MCF 10A (cell line): ENCODE measurements at regions not wholly inside any gene's neighbourhood (a gene's known extent, or its start where the extent isn't known, plus 50 kb on each side); places are given as distances from the start of the nearest gene placed in this dataset.

ENCODE experiments used
- BruUV-seq: library from RNA; stranded (reverse); fragments of 400-500 nt; replicated peaks from 2 replicates; lab custom pipeline; 2021; lab: Mats Ljungman, UMichigan
- CTCF ChIA-PET: fragments of 300-600 bp; sonication (Branson Sonifier 250); formaldehyde crosslinking; extraction: SDS; loops from one replicate; lab custom pipeline; 2021; ENCODE audit warnings: antibody characterized with exemption, inconsistent platforms; lab: Yijun Ruan, JAX
- POLR2A ChIA-PET: fragments of 300-600, 350-650 bp; sonication (Branson Sonifier 250); formaldehyde crosslinking; extraction: SDS; loops from one replicate; lab custom pipeline; 2020; ENCODE audit warnings: antibody characterized with exemption, inconsistent platforms; lab: Yijun Ruan, JAX
- DNase-seq: peaks from one replicate; pipeline ENCODE4 v3.0.0-alpha.2; 2018; ENCODE audit not compliant: unreplicated experiment
- H3K27ac Mint-ChIP-seq: one replicate; pipeline ENCODE4 v1.8.0; 2022; ENCODE audit warnings: mild to moderate bottlenecking, low read depth, mixed read lengths; ENCODE audit not compliant: unreplicated experiment
- H3K27me3 Mint-ChIP-seq: one replicate; pipeline ENCODE4 v1.8.0; 2022; ENCODE audit warnings: mixed read lengths; ENCODE audit not compliant: insufficient read depth, unreplicated experiment
- H3K36me3 Mint-ChIP-seq: one replicate; pipeline ENCODE4 v1.8.0; 2022; ENCODE audit warnings: mild to moderate bottlenecking, moderate library complexity, mixed read lengths; ENCODE audit not compliant: insufficient read depth, unreplicated experiment
- H3K4me1 Mint-ChIP-seq: one replicate; pipeline ENCODE4 v1.8.0; 2022; ENCODE audit warnings: mixed read lengths; ENCODE audit not compliant: insufficient read depth, unreplicated experiment
- H3K4me3 Mint-ChIP-seq: one replicate; pipeline ENCODE4 v1.8.0; 2022; ENCODE audit warnings: mild to moderate bottlenecking, moderate library complexity, mixed read lengths; ENCODE audit not compliant: unreplicated experiment
- H3K9me3 Mint-ChIP-seq: one replicate; pipeline ENCODE4 v1.8.0; 2022; ENCODE audit warnings: mixed read lengths; ENCODE audit not compliant: unreplicated experiment
- CTCF ChIP-seq: fragments of 200-600 bp; IDR thresholded peaks from one replicate; pipeline ENCODE4 v1.8.0; 2022; ENCODE audit warnings: antibody characterized with exemption, mild to moderate bottlenecking; ENCODE audit not compliant: unreplicated experiment
- intact Hi-C: fragments of 100-400 bp; cut with micrococcal nuclease; formaldehyde crosslinking; loops from 2 replicates; pipeline ENCODE4 v1.14.1; 2022

- no peaks in the 10 kb centered on the region for H3K36me3 Mint-ChIP-seq
- CTCF ChIA-PET, result no interaction called here
These were observed 495.6 kb downstream of the JRKL start for GRCh38 chr11:96885405-96885804.

GRCh38 chr11:96885912-96886311, 496.1 kb downstream of the JRKL start:
- no peaks in the 10 kb centered on the region for H3K36me3 Mint-ChIP-seq
- intact Hi-C loops, result no loop called here
- no peaks in the 10 kb centered on the region for H3K9me3 Mint-ChIP-seq
- no peak for TF ChIP-seq CTCF
- BruUV-seq, result no TSS peak
- H3K4me3 Mint-ChIP-seq, result no peak overlapping the region
- POLR2A ChIA-PET, result no interaction called here
- no peaks in the 10 kb centered on the region for H3K4me1 Mint-ChIP-seq
- CTCF ChIA-PET, result interaction anchor here (0.6 kb wide), 1 partner anchor 38 kb away, joined by 3 read pairs; no protein-coding TSS in a partner anchor
- DNase-seq, result no peak
- H3K27ac Mint-ChIP-seq, result no peak overlapping the region
- H3K27me3 Mint-ChIP-seq, result peaks cover 21% of the 10 kb centered on the region

More at GRCh38 chr11:96885405-96885804, 495.6 kb downstream of the JRKL start:
- Mint-ChIP-seq H3K9me3 (no peaks in the 10 kb centered on the region), H3K4me1 (no peaks in the 10 kb centered on the region), H3K27me3 (peaks cover 21% of the 10 kb centered on the region), H3K4me3 (no peak overlapping the region), H3K27ac (no peak overlapping the region)
- intact Hi-C loops, result no loop called here
- POLR2A ChIA-PET, result no interaction called here
- no peak for DNase-seq
- no TSS peak for BruUV-seq
- no peak for TF ChIP-seq CTCF

GRCh38 chr11:96893988-96894387, 504.2 kb downstream of the JRKL start:
- TF ChIP-seq CTCF, result no peak
- Mint-ChIP-seq H3K9me3 (no peaks in the 10 kb centered on the region), H3K27me3 (peaks cover 14% of the 10 kb centered on the region), H3K4me3 (no peak overlapping the region), H3K36me3 (no peaks in the 10 kb centered on the region), H3K27ac (no peak overlapping the region), H3K4me1 (no peaks in the 10 kb centered on the region)
- CTCF ChIA-PET, result no interaction called here
- POLR2A ChIA-PET, result interaction anchor here (0.6 kb wide), 1 partner anchor 26 kb away, joined by 3 read pairs; no protein-coding TSS in a partner anchor
- DNase-seq, result no peak
- intact Hi-C loops, result no loop called here
- BruUV-seq, result no TSS peak

GRCh38 chr11:96894587-96894986, 504.8 kb downstream of the JRKL start:
- no peak overlapping the region for H3K4me3 Mint-ChIP-seq
- no peak overlapping the region for H3K27ac Mint-ChIP-seq
- no peak for TF ChIP-seq CTCF
- no peaks in the 10 kb centered on the region for H3K36me3 Mint-ChIP-seq
- no peaks in the 10 kb centered on the region for H3K4me1 Mint-ChIP-seq
- POLR2A ChIA-PET, result interaction anchor here (0.6 kb wide), 1 partner anchor 25 kb away, joined by 3 read pairs; no protein-coding TSS in a partner anchor
- H3K9me3 Mint-ChIP-seq, result no peaks in the 10 kb centered on the region
- intact Hi-C loops, result no loop called here
- no TSS peak for BruUV-seq
- peaks cover 14% of the 10 kb centered on the region for H3K27me3 Mint-ChIP-seq
- DNase-seq, result no peak
- CTCF ChIA-PET, result no interaction called here
